Psoas muscle (tissue), 7 donors: ENCODE measurements at regions not wholly inside any gene's neighbourhood (a gene's known extent, or its start where the extent isn't known, plus 50 kb on each side); places are given as distances from the start of the nearest gene placed in this dataset.

Experiments
- ATAC-seq, 4 donors: fragments of 200-7000 bp; cut with Tn5 transposase; one replicate each; pipeline ENCODE4 v1.9.1; 2020; ENCODE audit warnings: moderate library complexity in 3 of 4, mild to moderate bottlenecking in 2 of 4
- DNase-seq, 2 donors: peaks; one replicate each; pipeline ENCODE4 v3.0.0-alpha.2; 2020
- H3K27ac ChIP-seq: fragments of 200-600 bp; one replicate; pipeline ENCODE4 v1.8.0; 2022
- H3K27me3 ChIP-seq, 3 donors: fragments of 200-600 bp in 1 of 3; one replicate each; pipeline versions ENCODE4 v1.6.1 to v1.8.0; 2013 to 2022; ENCODE audit warnings: low read length in 2 of 3, mild to moderate bottlenecking in 2 of 3, moderate library complexity in 1 of 3; ENCODE audit not compliant: insufficient read depth in 3 of 3
- H3K36me3 ChIP-seq, 2 donors: fragments of 200-600 bp in 1 of 2; one replicate each; pipeline versions ENCODE4 v1.6.1 to v1.8.0; 2013 to 2022; ENCODE audit warnings: low read depth in 1 of 2, mild to moderate bottlenecking in 1 of 2, moderate library complexity in 1 of 2; ENCODE audit not compliant: insufficient read depth in 1 of 2
- H3K4me1 ChIP-seq: fragments of 200-600 bp; one replicate; pipeline ENCODE4 v1.8.0; 2022
- H3K4me3 ChIP-seq: fragments of 200-600 bp; one replicate; pipeline ENCODE4 v1.8.0; 2022; ENCODE audit warnings: mild to moderate bottlenecking
- H3K9me3 ChIP-seq: fragments of 200-600 bp; one replicate; pipeline ENCODE4 v1.8.0; 2022
- WGBS, 3 donors: extraction: QIAGEN DNeasy Blood & Tissue Kit; methylation state at CpG; one replicate each; pipeline versions ENCODE4 v1.1.6 to v1.1.7; 2013; 5-methylcytosine and 5-hydroxymethylcytosine counted together
- intact Hi-C, 2 donors: fragments of 100-400 bp; cut with DNase I; formaldehyde crosslinking; loops; one replicate each; pipeline versions ENCODE4 v1.11.0 to v1.14.2; 2022
- TF ChIP-seq, protein P1 (sequence below): fragments of 200-600 bp; IDR thresholded peaks from one replicate; pipeline ENCODE4 v1.8.0; 2022; ENCODE audit warnings: antibody characterized with exemption
- donor health status: healthy with polysubstance abuse.
- donor health status: DM: no; HTN: no; CAD: no; lungs with moderate emphysema.
- donor health status: Bipolar disorder and iron deficiency.
- donor health status: healthy.
- donor health status: DM: yes; HTN: yes; CAD: no.
- donor health status: DM: no; HTN: no; CAD: no.
- donor health status: DM: yes; HTN: yes; CAD: no.

DNA sequence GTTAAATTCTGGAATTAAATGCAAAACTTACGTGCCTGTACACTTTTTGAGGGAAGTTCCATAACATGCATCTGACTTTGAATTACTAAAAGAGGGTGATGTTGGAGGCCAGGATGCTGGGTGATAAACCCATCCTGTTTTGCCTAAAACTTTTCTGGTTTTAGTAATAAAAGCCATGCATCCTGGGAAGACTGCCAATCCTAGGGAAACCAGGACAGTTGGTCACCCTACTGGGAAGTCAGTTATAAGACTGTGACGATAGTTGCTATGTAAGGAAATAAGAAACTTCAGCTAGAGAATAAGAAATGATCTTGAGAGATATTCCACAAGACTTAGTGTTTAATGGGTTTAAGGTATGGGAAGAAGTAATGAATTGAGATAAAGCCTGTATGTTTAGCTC is 336.6 kb upstream of the LYPLAL1 start:
- no peak overlapping the region for H3K4me3 ChIP-seq
- intact Hi-C loops: no loop called here
- DNase-seq (no peak), ATAC-seq (no peak)
- H3K36me3 ChIP-seq: no peaks in the 10 kb centered on the region
- 74 to 80% (median 75%) methylated on average over 2 of the region's 2 CpGs for WGBS, 3 donors
- H3K9me3 ChIP-seq: no peaks in the 10 kb centered on the region
- H3K27ac ChIP-seq: no peak overlapping the region
- TF ChIP-seq, protein P1, sequence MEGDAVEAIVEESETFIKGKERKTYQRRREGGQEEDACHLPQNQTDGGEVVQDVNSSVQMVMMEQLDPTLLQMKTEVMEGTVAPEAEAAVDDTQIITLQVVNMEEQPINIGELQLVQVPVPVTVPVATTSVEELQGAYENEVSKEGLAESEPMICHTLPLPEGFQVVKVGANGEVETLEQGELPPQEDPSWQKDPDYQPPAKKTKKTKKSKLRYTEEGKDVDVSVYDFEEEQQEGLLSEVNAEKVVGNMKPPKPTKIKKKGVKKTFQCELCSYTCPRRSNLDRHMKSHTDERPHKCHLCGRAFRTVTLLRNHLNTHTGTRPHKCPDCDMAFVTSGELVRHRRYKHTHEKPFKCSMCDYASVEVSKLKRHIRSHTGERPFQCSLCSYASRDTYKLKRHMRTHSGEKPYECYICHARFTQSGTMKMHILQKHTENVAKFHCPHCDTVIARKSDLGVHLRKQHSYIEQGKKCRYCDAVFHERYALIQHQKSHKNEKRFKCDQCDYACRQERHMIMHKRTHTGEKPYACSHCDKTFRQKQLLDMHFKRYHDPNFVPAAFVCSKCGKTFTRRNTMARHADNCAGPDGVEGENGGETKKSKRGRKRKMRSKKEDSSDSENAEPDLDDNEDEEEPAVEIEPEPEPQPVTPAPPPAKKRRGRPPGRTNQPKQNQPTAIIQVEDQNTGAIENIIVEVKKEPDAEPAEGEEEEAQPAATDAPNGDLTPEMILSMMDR: no peak
- no peaks in the 10 kb centered on the region for H3K27me3 ChIP-seq
- no peaks in the 10 kb centered on the region for H3K4me1 ChIP-seq

DNA sequence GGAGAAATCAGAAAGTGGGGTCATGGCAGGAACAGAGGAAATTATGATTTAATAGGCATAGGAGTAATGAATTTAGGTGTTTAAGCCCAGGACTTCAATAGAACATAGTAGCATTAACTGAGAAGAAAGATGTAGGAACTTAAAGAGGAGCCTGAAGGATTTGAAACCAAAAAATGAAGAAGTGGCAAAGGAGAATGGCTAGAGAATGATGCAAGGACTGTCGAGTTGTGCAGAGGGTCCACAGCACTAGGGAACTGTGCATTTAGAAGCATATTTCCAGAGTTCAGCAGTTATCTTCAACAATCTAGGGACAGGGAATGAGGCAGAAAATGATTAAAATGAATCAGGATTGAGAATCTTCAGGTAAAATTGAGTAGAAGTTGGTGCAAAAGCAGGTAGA is 328.1 kb upstream of the LYPLAL1 start:
- ATAC-seq: no peak
- no peak for DNase-seq
- H3K36me3 ChIP-seq: no peaks in the 10 kb centered on the region
- H3K9me3 ChIP-seq: no peaks in the 10 kb centered on the region
- no peaks in the 10 kb centered on the region for H3K27me3 ChIP-seq
- TF ChIP-seq, protein P1: no peak
- WGBS, 3 donors: 84 to 89% (median 85%) methylated on average over 1 of the region's 1 CpG
- H3K4me1 ChIP-seq: no peaks in the 10 kb centered on the region
- intact Hi-C loops: no loop called here
- no peak overlapping the region for H3K4me3 ChIP-seq
- no peak overlapping the region for H3K27ac ChIP-seq

DNA sequence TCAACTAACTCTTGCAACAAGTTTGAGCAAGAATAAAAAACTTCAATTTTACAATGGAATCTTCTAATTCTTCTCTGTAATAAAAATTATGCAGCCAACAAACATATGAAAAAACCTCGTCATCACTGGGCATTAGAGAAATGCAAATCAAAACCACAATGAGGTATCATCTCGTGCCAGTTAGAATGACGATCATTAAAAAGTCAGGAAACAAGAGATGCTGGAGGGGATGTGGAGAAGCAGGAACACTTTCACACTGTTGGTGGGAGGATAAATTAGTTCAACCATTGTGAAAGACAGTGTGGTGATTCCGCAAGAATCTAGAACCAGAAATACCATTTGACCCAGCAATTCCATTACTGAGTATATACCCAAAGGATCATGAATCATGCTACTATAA is 327.5 kb upstream of the LYPLAL1 start:
- 89 to 93% (median 93%) methylated on average over 4 of the region's 4 CpGs for WGBS, 3 donors
- Histone ChIP-seq H3K4me1 (no peaks in the 10 kb centered on the region), H3K9me3 (no peaks in the 10 kb centered on the region), H3K36me3 (no peaks in the 10 kb centered on the region), H3K27me3 (no peaks in the 10 kb centered on the region), H3K27ac (no peak overlapping the region), H3K4me3 (no peak overlapping the region)
- ATAC-seq: no peak
- TF ChIP-seq, protein P1: no peak
- no peak for DNase-seq
- intact Hi-C loops: no loop called here

DNA sequence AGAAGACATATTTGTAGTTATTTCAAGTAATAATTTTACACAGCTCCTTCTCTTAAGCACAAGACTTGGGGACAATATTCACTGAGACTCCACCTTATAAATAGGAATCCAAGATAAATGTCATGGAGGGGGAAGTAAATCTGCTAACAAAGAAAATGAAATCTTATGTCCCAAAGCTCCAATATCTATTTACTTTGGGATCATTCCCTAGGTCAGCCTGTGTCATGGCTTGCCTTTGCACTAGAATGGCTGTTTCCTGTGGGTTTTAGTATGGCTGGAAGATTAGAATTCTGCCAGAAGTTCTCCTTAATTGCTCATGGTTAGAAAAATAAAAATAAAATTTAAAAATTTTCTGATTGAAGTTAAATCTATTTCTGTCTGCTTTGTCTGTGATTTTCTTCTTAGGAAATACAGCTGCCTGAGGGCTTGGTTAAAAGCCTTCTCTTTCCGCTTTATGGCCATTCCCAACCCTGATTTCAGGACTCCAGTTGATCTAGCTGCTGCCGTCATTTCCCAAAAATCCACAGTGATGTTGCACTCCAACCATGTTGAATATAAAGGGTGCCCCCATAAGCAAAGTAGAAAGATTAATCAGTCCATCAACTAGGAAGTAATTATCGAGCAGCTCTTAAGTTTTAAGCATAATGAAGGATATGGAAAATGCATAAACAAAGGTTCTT is 326.4 kb upstream of the LYPLAL1 start:
- intact Hi-C loops: no loop called here
- no peak for ATAC-seq
- Histone ChIP-seq H3K36me3 (no peaks in the 10 kb centered on the region), H3K27me3 (no peaks in the 10 kb centered on the region), H3K27ac (no peak overlapping the region), H3K9me3 (no peaks in the 10 kb centered on the region), H3K4me3 (no peak overlapping the region), H3K4me1 (no peaks in the 10 kb centered on the region)
- WGBS, 3 donors: 63 to 73% (median 69%) methylated on average over 3 of the region's 3 CpGs
- TF ChIP-seq, protein P1: no peak
- DNase-seq: no peak

DNA sequence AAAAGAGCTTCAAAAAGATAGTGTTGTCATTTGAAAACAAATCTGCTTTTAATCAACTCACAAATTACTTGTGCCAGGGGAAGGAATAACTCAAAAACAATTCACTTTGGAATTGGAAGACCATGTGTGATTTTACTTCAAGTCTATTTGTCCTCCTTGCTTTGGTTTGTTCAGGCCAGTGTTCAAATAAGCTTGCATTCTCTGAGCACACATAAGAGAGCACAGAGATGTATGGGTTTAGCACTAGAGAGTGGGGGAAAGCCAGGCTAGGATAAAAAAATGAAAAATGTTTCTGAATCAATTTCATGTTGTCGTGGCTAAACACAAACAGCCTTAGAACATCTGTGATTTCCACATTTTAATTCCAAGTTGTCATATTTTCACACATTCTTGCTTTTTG is 325.7 kb upstream of the LYPLAL1 start:
- TF ChIP-seq, protein P1: no peak
- Histone ChIP-seq H3K27ac (no peak overlapping the region), H3K9me3 (no peaks in the 10 kb centered on the region), H3K4me3 (no peak overlapping the region), H3K36me3 (no peaks in the 10 kb centered on the region), H3K27me3 (no peaks in the 10 kb centered on the region), H3K4me1 (no peaks in the 10 kb centered on the region)
- 14 to 29% (median 27%) methylated on average over 1 of the region's 1 CpG for WGBS, 3 donors
- DNase-seq (no peak), ATAC-seq (no peak)
- intact Hi-C loops: no loop called here
